K562 (cell line): ENCODE measurements at regions not wholly inside any gene's neighbourhood (a gene's known extent, or its start where the extent isn't known, plus 50 kb on each side); places are given as distances from the start of the nearest gene placed in this dataset.
A peak's percentile ranks its signal among the peaks of the same experiment; 100 is the strongest.

Source experiments
- C11orf30 ChIP-seq: fragments of 450-650 bp; IDR thresholded peaks from 2 replicates; pipeline ENCODE4 v1.6.1; 2016; ENCODE audit warnings: low read depth, mild to moderate bottlenecking
- MGA ChIP-seq: fragments of 450-650 bp; IDR thresholded peaks from 2 replicates; pipeline ENCODE4 v1.6.1; 2016; ENCODE audit warnings: mild to moderate bottlenecking, moderate library complexity
- NFATC3 ChIP-seq: fragments of 450-650 bp; IDR thresholded peaks from 2 replicates; pipeline ENCODE4 v1.6.1; 2017; ENCODE audit warnings: mild to moderate bottlenecking
- PRDM10 ChIP-seq: fragments of 450-650 bp; IDR thresholded peaks from 2 replicates; pipeline ENCODE4 v1.6.1; 2018; ENCODE audit not compliant: partially characterized antibody
- RBFOX2 ChIP-seq: fragments of 200-400 bp; formaldehyde crosslinking; IDR thresholded peaks from 2 replicates; pipeline ENCODE4 v1.6.1; 2017; ENCODE audit warnings: low read depth, mild to moderate bottlenecking, low read length, moderate library complexity
- TSHZ1 ChIP-seq: fragments of 250-450 bp; sonication (Bioruptor Pico); IDR thresholded peaks from 2 replicates; pipeline ENCODE4 v1.4.0; 2020; ENCODE audit warnings: mild to moderate bottlenecking, moderate library complexity
- YY1 ChIP-seq, 3 experiments: IDR thresholded peaks; 2 replicates each; pipeline ENCODE4 v1.6.1; 2011; ENCODE audit warnings: low read length in 2 of 3, mild to moderate bottlenecking in 2 of 3, moderate library complexity in 2 of 3, borderline replicate concordance in 1 of 3, control low read depth in 1 of 3, low read depth in 1 of 3; ENCODE audit not compliant: insufficient read depth in 3 of 3, insufficient replicate concordance in 2 of 3, control insufficient read depth in 1 of 3, insufficient read length in 1 of 3; ENCODE audit errors: extremely low read depth in 1 of 3

GRCh38 chr1:55277377-55278130, 62.4 kb upstream of the USP24 start (continued):
- TF ChIP-seq TSHZ1 (CRISPR knock-in tag) = no peak
- TF ChIP-seq RBFOX2 = peak; percentile 48
- TF ChIP-seq C11orf30 = no peak
- TF ChIP-seq YY1 (IDR thresholded peaks at IDR 0.05; ENCODE audit: borderline replicate concordance in 1 of 3, control insufficient read depth in 1 of 3, extremely low read depth in 1 of 3, insufficient read depth in 3 of 3, insufficient read length in 1 of 3, insufficient replicate concordance in 2 of 3, low read depth in 1 of 3, low read length in 2 of 3) = peak in 1 of 3 experiments; percentile 3
- TF ChIP-seq PRDM10 = peak; percentile 4
- TF ChIP-seq MGA = peak; percentile 76
- TF ChIP-seq NFATC3 = 0 out of 2 replicates have a peak, but pooled peaks have one; percentile 82
